ENCODE measurements at regions not wholly inside any gene's neighbourhood (a gene's known extent, or its start where the extent isn't known, plus 50 kb on each side); places are given as distances from the start of the nearest gene placed in this dataset.

DNA sequence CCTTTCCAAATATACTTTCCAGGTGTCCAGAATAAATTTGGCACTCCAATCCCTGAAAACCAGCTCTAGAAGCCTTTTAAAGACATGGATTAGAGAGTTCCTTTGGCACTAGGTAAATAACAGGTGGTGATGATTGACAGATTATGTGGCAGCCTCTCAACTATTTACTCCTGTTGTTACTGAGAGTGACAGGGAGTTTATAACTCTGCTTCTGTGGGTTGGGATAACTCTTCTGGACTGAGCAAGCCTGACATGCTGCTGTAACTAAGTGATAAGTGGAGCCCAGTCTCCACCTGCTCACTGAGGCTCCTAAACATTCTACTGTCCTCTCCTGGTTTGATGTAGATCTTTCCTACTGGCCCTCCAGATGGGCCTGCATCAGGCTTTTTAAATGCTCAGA is 693.2 kb upstream of the FTMT start:
- Histone ChIP-seq H4K20me1 (replicated peaks; ENCODE audit: control insufficient read depth, insufficient read depth, low read length) (no peaks in the 10 kb centered on the region), H3K79me2 (ENCODE audit: control insufficient read depth, insufficient read depth, low read length) (no peaks in the 10 kb centered on the region), H3K9me3 (replicated peaks; ENCODE audit: control insufficient read depth, insufficient read depth, low read depth, low read length) (no peaks in the 10 kb centered on the region), H3K4me2 (ENCODE audit: insufficient read depth, low read length) (no peak overlapping the region), H3K27me3 (ENCODE audit: control insufficient read depth in 2 of 2, insufficient read depth in 2 of 2, low read length in 2 of 2) (no peaks in the 10 kb centered on the region), H3K4me3 (no peak overlapping the region), H3K27ac (ENCODE audit: extremely low read depth, low read depth, low read length) (no peak overlapping the region), H3K36me3 (ENCODE audit: control insufficient read depth, insufficient read depth, low read length) (no peaks in the 10 kb centered on the region), H2AFZ (ENCODE audit: low read depth, low read length) (no peak overlapping the region), H3K9ac (ENCODE audit: insufficient read depth in 1 of 2, low read depth in 2 of 2, low read length in 2 of 2) (no peak overlapping the region), H3K4me1 (replicated peaks in 1 of 2; ENCODE audit: control insufficient read depth in 2 of 2, insufficient read depth in 2 of 2, low read length in 2 of 2) (no peaks in the 10 kb centered on the region), H3K9me1 (ENCODE audit: control insufficient read depth, insufficient read depth, low read length) (no peaks in the 10 kb centered on the region)
- TF ChIP-seq TRIM24 (IDR thresholded peaks at IDR 0.05) (no peak), CEBPB (tag; IDR thresholded peaks at IDR 0.05) (no peak), TEAD4 (IDR thresholded peaks at IDR 0.05; ENCODE audit: low read length) (no peak), TEAD4 (CRISPR knock-in tag; IDR thresholded peaks at IDR 0.05; ENCODE audit: borderline replicate concordance) (no peak), SMARCA5 (IDR thresholded peaks at IDR 0.05) (no peak)
- no TSS peak for BruUV-seq (replicated peaks)
- in situ Hi-C loops (cut with MboI) (no loop called here), intact Hi-C loops (cut with micrococcal nuclease) (no loop called here)
- POLR2A ChIA-PET, result no interaction called here
- CTCF ChIA-PET (ENCODE audit: low intra/inter-chr PET ratio), result no interaction called here
- DNase-seq (ENCODE audit: extremely low read depth in 1 of 4, low spot score in 3 of 4) (no peak), ATAC-seq (no peak), FAIRE-seq (no peak)

DNA sequence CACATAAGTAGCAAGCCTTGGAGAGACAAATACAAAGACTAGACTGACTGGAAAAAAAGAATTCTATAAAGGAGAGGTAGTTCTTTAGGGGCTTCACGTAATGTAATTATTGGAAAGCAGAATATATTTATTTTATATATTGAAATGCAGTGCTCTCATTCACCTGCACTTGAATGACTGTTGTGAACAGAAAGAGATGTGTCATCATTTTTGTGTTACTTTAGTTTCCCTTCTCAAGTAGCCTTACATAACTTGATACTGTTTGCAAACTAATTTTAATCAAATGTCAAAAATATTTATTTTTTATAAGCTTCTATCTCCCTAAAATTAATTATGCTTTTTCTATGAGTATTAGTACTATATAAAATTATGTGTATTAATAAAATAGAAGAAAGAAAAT is 691.1 kb upstream of the FTMT start:
- POLR2A ChIA-PET, result no interaction called here

More for the DNA sequence above, 691.1 kb upstream of the FTMT start:
- H3K4me1 ChIP-seq (replicated peaks in 1 of 2; ENCODE audit: control insufficient read depth in 2 of 2, insufficient read depth in 2 of 2, low read length in 2 of 2), result no peaks in the 10 kb centered on the region
- FAIRE-seq (no peak), ATAC-seq (no peak), DNase-seq (ENCODE audit: extremely low read depth in 1 of 4, low spot score in 3 of 4) (no peak)
- TF ChIP-seq ZBTB5 (IDR thresholded peaks at IDR 0.05) (no peak), ZNF780A (CRISPR knock-in tag; IDR thresholded peaks at IDR 0.05) (no peak), ZNF77 (CRISPR knock-in tag; IDR thresholded peaks at IDR 0.05) (no peak), FOXJ2 (tag; IDR thresholded peaks at IDR 0.05) (no peak), ZNF316 (IDR thresholded peaks at IDR 0.05) (peak; percentile 36; the same call in 1 of the 2 replicates), NR4A1 (CRISPR knock-in tag; IDR thresholded peaks at IDR 0.05) (no peak), NR4A1 (tag; IDR thresholded peaks at IDR 0.05) (no peak), MAFF (IDR thresholded peaks at IDR 0.05; ENCODE audit: low read length) (peak; percentile 26; the same call in 1 of the 2 replicates)
- TF ChIP-seq, protein P1, sequence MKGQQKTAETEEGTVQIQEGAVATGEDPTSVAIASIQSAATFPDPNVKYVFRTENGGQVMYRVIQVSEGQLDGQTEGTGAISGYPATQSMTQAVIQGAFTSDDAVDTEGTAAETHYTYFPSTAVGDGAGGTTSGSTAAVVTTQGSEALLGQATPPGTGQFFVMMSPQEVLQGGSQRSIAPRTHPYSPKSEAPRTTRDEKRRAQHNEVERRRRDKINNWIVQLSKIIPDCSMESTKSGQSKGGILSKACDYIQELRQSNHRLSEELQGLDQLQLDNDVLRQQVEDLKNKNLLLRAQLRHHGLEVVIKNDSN (CRISPR knock-in tag; IDR thresholded peaks at IDR 0.05), result no peak
- H3K27ac ChIP-seq (ENCODE audit: extremely low read depth, low read depth, low read length), result no peak overlapping the region
- no peaks in the 10 kb centered on the region for H3K9me1 ChIP-seq (ENCODE audit: control insufficient read depth, insufficient read depth, low read length)
- no peak overlapping the region for H3K4me3 ChIP-seq
- H4K20me1 ChIP-seq (replicated peaks; ENCODE audit: control insufficient read depth, insufficient read depth, low read length), result no peaks in the 10 kb centered on the region
- no peak overlapping the region for H3K4me2 ChIP-seq (ENCODE audit: insufficient read depth, low read length)
- intact Hi-C loops (cut with micrococcal nuclease), result no loop called here
- H3K79me2 ChIP-seq (ENCODE audit: control insufficient read depth, insufficient read depth, low read length), result no peaks in the 10 kb centered on the region
- 10% methylated on average over 1 of the region's 1 CpG for WGBS (ENCODE audit: insufficient coverage, low coverage, missing lambda C conversion rate)
- no peaks in the 10 kb centered on the region for H3K36me3 ChIP-seq (ENCODE audit: control insufficient read depth, insufficient read depth, low read length)
- no peaks in the 10 kb centered on the region for H3K9me3 ChIP-seq (replicated peaks; ENCODE audit: control insufficient read depth, insufficient read depth, low read depth, low read length)
- H3K9ac ChIP-seq (ENCODE audit: insufficient read depth in 1 of 2, low read depth in 2 of 2, low read length in 2 of 2), result no peak overlapping the region
- CTCF ChIA-PET (ENCODE audit: low intra/inter-chr PET ratio), result no interaction called here
- H3K27me3 ChIP-seq (ENCODE audit: control insufficient read depth in 2 of 2, insufficient read depth in 2 of 2, low read length in 2 of 2), result no peaks in the 10 kb centered on the region
- no peak overlapping the region for H2AFZ ChIP-seq (ENCODE audit: low read depth, low read length)
- BruUV-seq (replicated peaks), result no TSS peak
- in situ Hi-C loops (cut with MboI), result no loop called here

Measured in K562 (cell line).